HUES48 (cell line): ENCODE measurements at regions not wholly inside any gene's neighbourhood (a gene's known extent, or its start where the extent isn't known, plus 50 kb on each side); places are given as distances from the start of the nearest gene placed in this dataset.
"Not testable (repeated sequence)": the region's sequence is repeated elsewhere in the genome, so short reads cannot be mapped to it uniquely, and the experiment has no call there.

Experiments
- H3K27ac ChIP-seq: one replicate; pipeline ENCODE4 v1.7.0; 2013; ENCODE audit warnings: low read depth, low read length, inconsistent platforms
- H3K27me3 ChIP-seq: 2 replicates; pipeline ENCODE4 v1.6.1; 2013; ENCODE audit warnings: mild to moderate bottlenecking, low read length; ENCODE audit not compliant: control insufficient read depth, insufficient read depth
- H3K36me3 ChIP-seq: 2 replicates; pipeline ENCODE4 v1.6.1; 2013; ENCODE audit warnings: low read length; ENCODE audit not compliant: control insufficient read depth, insufficient read depth
- H3K4me1 ChIP-seq: 2 replicates; pipeline ENCODE4 v1.6.1; 2013; ENCODE audit warnings: mild to moderate bottlenecking, low read length; ENCODE audit not compliant: control insufficient read depth, insufficient read depth
- H3K4me3 ChIP-seq: 2 replicates; pipeline ENCODE4 v1.5.1; 2013; ENCODE audit warnings: mild to moderate bottlenecking, low read depth, low read length
- H3K9ac ChIP-seq: 2 replicates; pipeline ENCODE4 v1.6.1; 2013; ENCODE audit warnings: mild to moderate bottlenecking, low read depth, low read length, moderate library complexity
- H3K9me3 ChIP-seq: 2 replicates; pipeline ENCODE4 v1.6.1; 2013; ENCODE audit warnings: low read length; ENCODE audit not compliant: control insufficient read depth, insufficient read depth

GRCh38 chr17:45672792-45673191, 111.3 kb upstream of the CRHR1 start:
- H3K9me3 ChIP-seq: no peaks in the 10 kb centered on the region
- H3K4me3 ChIP-seq: no peak overlapping the region
- no peaks in the 10 kb centered on the region for H3K4me1 ChIP-seq
- no peak overlapping the region for H3K9ac ChIP-seq
- no peaks in the 10 kb centered on the region for H3K27me3 ChIP-seq
- no peaks in the 10 kb centered on the region for H3K36me3 ChIP-seq
- H3K27ac ChIP-seq: no peak overlapping the region

- not testable (repeated sequence) for H3K27me3 ChIP-seq, H3K9me3 ChIP-seq, H3K9ac ChIP-seq, H3K27ac ChIP-seq, H3K36me3 ChIP-seq, H3K4me3 ChIP-seq, H3K4me1 ChIP-seq
These were observed 110.4 kb upstream of the CRHR1 start for GRCh38 chr17:45673759-45674158.

DNA sequence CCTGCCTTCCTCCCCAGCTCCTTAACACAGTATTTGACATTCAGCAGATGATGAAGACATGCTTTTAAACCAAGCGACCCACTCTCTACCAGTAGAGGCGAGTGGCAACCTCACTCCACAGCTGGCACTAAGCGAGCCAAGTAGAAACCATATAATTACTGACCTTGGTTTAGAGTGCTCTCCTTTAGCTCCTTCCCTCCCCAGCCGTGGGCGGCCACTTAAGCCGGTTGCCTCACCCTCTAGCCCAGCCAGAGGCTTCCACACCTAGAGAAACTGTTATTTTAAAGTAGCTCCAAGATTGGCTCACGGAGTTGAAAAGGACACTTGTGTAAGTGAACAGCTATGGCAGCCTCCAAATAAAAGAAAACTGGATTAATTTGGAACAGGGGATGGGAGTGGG, 109.1 kb upstream of the CRHR1 start:
- H3K36me3 ChIP-seq: no peaks in the 10 kb centered on the region
- no peaks in the 10 kb centered on the region for H3K4me1 ChIP-seq
- no peak overlapping the region for H3K27ac ChIP-seq
- no peak overlapping the region for H3K9ac ChIP-seq
- no peak overlapping the region for H3K4me3 ChIP-seq
- H3K27me3 ChIP-seq: no peaks in the 10 kb centered on the region
- no peaks in the 10 kb centered on the region for H3K9me3 ChIP-seq

DNA sequence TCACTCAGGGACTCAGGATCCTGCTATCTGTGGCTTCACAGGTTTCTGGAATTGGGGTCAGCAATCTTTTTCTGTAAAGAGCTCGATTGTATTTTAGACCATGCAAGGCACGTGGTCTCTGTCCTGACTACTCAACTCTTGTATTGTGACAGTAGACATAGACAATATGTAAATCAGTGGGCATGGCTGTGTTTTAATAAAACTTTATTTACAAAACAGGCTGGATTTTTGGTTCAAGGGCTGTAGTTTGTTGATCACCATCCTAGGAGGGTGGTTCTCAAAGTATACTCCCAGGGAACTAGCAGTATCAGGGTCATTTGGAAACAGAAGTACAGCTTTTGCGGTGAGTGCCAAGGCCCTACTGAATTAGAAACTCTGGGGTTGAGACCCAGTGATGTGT, 108.2 kb upstream of the CRHR1 start:
- Histone ChIP-seq H3K9me3 (no peaks in the 10 kb centered on the region), H3K4me3 (no peak overlapping the region), H3K27me3 (no peaks in the 10 kb centered on the region), H3K36me3 (no peaks in the 10 kb centered on the region), H3K27ac (no peak overlapping the region), H3K4me1 (no peaks in the 10 kb centered on the region), H3K9ac (no peak overlapping the region)

DNA sequence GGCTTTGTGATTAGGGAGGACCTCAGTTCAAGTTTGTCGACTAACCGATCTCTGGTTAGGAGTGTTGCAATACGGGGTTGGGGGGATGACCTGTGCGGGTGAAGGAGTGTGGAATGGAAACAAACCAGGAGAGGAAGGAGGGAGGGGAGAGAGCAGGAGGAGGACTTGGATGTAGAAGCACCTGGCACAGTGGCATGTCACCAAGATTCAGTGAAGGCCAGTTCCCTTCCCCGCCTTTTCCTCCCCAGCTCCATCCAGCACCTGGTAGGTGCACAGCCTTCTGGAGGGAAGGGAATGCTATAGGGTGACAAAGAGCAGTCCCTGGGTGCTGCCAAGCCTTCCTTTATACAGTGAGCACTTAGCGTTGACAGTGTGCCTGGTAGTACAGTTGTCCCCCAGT, 107.4 kb upstream of the CRHR1 start:
- Histone ChIP-seq H3K4me3 (no peak overlapping the region), H3K27ac (no peak overlapping the region), H3K9me3 (no peaks in the 10 kb centered on the region), H3K36me3 (no peaks in the 10 kb centered on the region), H3K9ac (no peak overlapping the region), H3K4me1 (no peaks in the 10 kb centered on the region), H3K27me3 (no peaks in the 10 kb centered on the region)

GRCh38 chr17:45677770-45678169, 106.3 kb upstream of the CRHR1 start:
- Histone ChIP-seq H3K4me3 (no peak overlapping the region), H3K27ac (no peak overlapping the region), H3K36me3 (no peaks in the 10 kb centered on the region), H3K4me1 (no peaks in the 10 kb centered on the region), H3K9me3 (no peaks in the 10 kb centered on the region), H3K9ac (no peak overlapping the region), H3K27me3 (no peaks in the 10 kb centered on the region)

GRCh38 chr17:45679426-45679825, 104.7 kb upstream of the CRHR1 start:
- H3K4me3 ChIP-seq: no peak overlapping the region
- H3K9me3 ChIP-seq: no peaks in the 10 kb centered on the region
- no peaks in the 10 kb centered on the region for H3K27me3 ChIP-seq
- H3K4me1 ChIP-seq: no peaks in the 10 kb centered on the region
- no peak overlapping the region for H3K9ac ChIP-seq
- no peaks in the 10 kb centered on the region for H3K36me3 ChIP-seq
- H3K27ac ChIP-seq: no peak overlapping the region

DNA sequence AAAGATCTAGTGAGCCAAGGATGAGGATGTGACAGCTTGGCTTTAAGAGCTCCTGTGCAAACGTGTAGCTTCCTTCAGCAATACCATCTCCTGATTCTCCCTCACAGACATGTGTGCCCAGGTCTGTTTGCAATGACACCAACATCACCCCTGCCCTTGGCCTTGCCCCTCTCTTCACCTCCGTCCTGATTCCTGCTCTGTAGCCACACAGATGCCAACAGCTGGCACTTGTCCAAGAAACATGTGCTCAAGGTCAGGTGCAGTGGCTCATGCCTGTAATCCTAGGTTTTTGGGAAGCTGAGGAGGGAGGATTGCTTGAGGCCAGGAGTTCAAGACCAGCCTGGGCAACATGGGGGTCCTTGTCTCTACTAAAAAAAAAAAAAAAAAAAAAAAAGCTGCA, 103.8 kb upstream of the CRHR1 start:
- no peak overlapping the region for H3K4me3 ChIP-seq
- no peak overlapping the region for H3K9ac ChIP-seq
- no peak overlapping the region for H3K27ac ChIP-seq
- H3K27me3 ChIP-seq: no peaks in the 10 kb centered on the region
- H3K36me3 ChIP-seq: no peaks in the 10 kb centered on the region
- H3K9me3 ChIP-seq: no peaks in the 10 kb centered on the region
- no peaks in the 10 kb centered on the region for H3K4me1 ChIP-seq

DNA sequence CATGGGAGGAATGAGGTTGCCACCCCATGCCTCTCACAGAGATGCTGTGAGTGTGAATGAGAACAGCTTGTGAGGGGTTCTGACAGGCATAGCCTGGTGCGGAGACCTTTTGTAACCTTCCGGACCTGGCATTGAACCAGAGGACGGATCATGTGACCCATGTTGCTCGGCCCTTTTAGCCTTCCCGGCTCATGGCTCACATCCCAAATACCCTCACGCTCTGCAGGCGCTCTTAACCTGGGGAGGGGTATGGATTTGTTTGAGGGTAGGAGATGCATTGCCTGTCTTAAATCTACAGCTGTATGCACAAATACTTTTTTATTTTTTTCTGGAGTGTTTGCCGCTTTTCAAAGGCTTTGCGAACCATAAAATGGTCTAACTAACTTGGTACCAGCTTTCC, 102.4 kb upstream of the CRHR1 start:
- no peak overlapping the region for H3K27ac ChIP-seq
- no peak overlapping the region for H3K9ac ChIP-seq
- H3K36me3 ChIP-seq: no peaks in the 10 kb centered on the region
- H3K27me3 ChIP-seq: no peaks in the 10 kb centered on the region
- no peaks in the 10 kb centered on the region for H3K4me1 ChIP-seq
- no peaks in the 10 kb centered on the region for H3K9me3 ChIP-seq
- H3K4me3 ChIP-seq: no peak overlapping the region

GRCh38 chr17:45686250-45686649, 97.9 kb upstream of the CRHR1 start:
- Histone ChIP-seq H3K9ac (no peak overlapping the region), H3K36me3 (no peaks in the 10 kb centered on the region), H3K9me3 (no peaks in the 10 kb centered on the region), H3K4me1 (no peaks in the 10 kb centered on the region), H3K27ac (no peak overlapping the region), H3K27me3 (no peaks in the 10 kb centered on the region), H3K4me3 (no peak overlapping the region)

DNA sequence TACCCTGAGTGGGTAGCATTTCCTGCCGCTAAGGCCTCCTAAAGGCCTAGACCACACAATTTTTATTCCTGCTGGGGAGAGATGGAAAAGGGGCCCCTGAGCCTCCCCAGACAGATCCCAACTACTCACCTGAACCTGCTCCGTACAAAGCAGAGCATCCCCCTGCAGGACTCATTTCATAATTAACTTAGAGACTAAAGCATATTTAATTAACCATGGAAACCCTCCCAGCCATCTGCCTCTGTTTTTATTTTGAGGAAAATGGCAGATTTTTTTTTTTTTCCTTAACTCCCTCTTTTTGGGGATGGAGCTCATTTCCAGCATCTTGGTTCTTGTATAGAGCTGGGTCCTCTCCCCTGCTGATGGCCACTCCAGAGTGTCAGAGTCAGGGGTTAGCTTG, 96.5 kb upstream of the CRHR1 start:
- Histone ChIP-seq H3K36me3 (no peaks in the 10 kb centered on the region), H3K4me1 (no peaks in the 10 kb centered on the region), H3K4me3 (no peak overlapping the region), H3K27ac (no peak overlapping the region), H3K27me3 (no peaks in the 10 kb centered on the region), H3K9ac (no peak overlapping the region), H3K9me3 (no peaks in the 10 kb centered on the region)

GRCh38 chr17:45688353-45688752, 95.8 kb upstream of the CRHR1 start:
- Histone ChIP-seq H3K9me3 (no peaks in the 10 kb centered on the region), H3K36me3 (no peaks in the 10 kb centered on the region), H3K9ac (no peak overlapping the region), H3K27me3 (no peaks in the 10 kb centered on the region), H3K4me1 (no peaks in the 10 kb centered on the region), H3K4me3 (no peak overlapping the region), H3K27ac (no peak overlapping the region)
